K562 (cell line): ENCODE measurements at regions not wholly inside any gene's neighbourhood (a gene's known extent, or its start where the extent isn't known, plus 50 kb on each side); places are given as distances from the start of the nearest gene placed in this dataset.

ENCODE experiments used
- CREB3 ChIP-seq: fragments of 450-650 bp; conservative IDR thresholded peaks from 2 replicates; pipeline ENCODE4 v1.6.1; 2016; ENCODE audit warnings: missing genetic modification characterization, low read depth, mild to moderate bottlenecking, missing compliant biosample characterization, moderate library complexity
- FOXM1 ChIP-seq, 2 experiments: fragments of 450-650 bp in 1 of 2; sonication (generic) in 1 of 2; formaldehyde crosslinking in 1 of 2; IDR thresholded peaks; 2 replicates each; pipeline versions ENCODE4 v1.6.1 to v1.9.0; 2017 to 2022; ENCODE audit warnings: low read depth in 2 of 2, mild to moderate bottlenecking in 2 of 2, missing genetic modification reagents in 1 of 2, moderate library complexity in 1 of 2
- JUNB ChIP-seq: fragments of 450-650 bp; formaldehyde crosslinking; conservative IDR thresholded peaks from 2 replicates; pipeline ENCODE4 v1.4.0; 2020; ENCODE audit warnings: mild to moderate bottlenecking
- RBM17 ChIP-seq: fragments of 200-400 bp; formaldehyde crosslinking; IDR thresholded peaks from 2 replicates; pipeline ENCODE4 v1.6.1; 2017; ENCODE audit warnings: low read depth, mild to moderate bottlenecking, low read length, borderline replicate concordance
- SMARCE1 ChIP-seq: fragments of 450-650 bp; IDR thresholded peaks from 2 replicates; pipeline ENCODE4 v1.7.1; 2016; ENCODE audit warnings: mild to moderate bottlenecking
- VEZF1 ChIP-seq: fragments of 200-800 bp; sonication (Bioruptor generic); IDR thresholded peaks from 2 replicates; pipeline ENCODE4 v1.6.1; 2017; ENCODE audit warnings: missing genetic modification characterization, missing compliant biosample characterization
- XRCC5 ChIP-seq: fragments of 200-400 bp; formaldehyde crosslinking; IDR thresholded peaks from 2 replicates; pipeline ENCODE4 v1.6.1; 2017; ENCODE audit warnings: low read depth, mild to moderate bottlenecking, low read length
- ZSCAN29 ChIP-seq: fragments of 450-650 bp; IDR thresholded peaks from 2 replicates; pipeline ENCODE4 v1.6.1; 2017
- TF ChIP-seq, protein P1 (sequence below): fragments of 450-650 bp; IDR thresholded peaks from 2 replicates; pipeline ENCODE4 v1.6.1; 2016; ENCODE audit warnings: borderline replicate concordance
- TF ChIP-seq, protein P2 (sequence below): fragments of 250-450 bp; sonication (Bioruptor Pico); IDR thresholded peaks from 2 replicates; pipeline ENCODE4 v1.5.0; 2021

GRCh38 chr4:153076861-153077260 lies 127.4 kb upstream of the TRIM2 start (continued):
- TF ChIP-seq, protein P1, sequence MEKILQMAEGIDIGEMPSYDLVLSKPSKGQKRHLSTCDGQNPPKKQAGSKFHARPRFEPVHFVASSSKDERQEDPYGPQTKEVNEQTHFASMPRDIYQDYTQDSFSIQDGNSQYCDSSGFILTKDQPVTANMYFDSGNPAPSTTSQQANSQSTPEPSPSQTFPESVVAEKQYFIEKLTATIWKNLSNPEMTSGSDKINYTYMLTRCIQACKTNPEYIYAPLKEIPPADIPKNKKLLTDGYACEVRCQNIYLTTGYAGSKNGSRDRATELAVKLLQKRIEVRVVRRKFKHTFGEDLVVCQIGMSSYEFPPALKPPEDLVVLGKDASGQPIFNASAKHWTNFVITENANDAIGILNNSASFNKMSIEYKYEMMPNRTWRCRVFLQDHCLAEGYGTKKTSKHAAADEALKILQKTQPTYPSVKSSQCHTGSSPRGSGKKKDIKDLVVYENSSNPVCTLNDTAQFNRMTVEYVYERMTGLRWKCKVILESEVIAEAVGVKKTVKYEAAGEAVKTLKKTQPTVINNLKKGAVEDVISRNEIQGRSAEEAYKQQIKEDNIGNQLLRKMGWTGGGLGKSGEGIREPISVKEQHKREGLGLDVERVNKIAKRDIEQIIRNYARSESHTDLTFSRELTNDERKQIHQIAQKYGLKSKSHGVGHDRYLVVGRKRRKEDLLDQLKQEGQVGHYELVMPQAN: no peak
- TF ChIP-seq CREB3 (tag): no peak
- no peak for TF ChIP-seq RBM17
- TF ChIP-seq, protein P2, sequence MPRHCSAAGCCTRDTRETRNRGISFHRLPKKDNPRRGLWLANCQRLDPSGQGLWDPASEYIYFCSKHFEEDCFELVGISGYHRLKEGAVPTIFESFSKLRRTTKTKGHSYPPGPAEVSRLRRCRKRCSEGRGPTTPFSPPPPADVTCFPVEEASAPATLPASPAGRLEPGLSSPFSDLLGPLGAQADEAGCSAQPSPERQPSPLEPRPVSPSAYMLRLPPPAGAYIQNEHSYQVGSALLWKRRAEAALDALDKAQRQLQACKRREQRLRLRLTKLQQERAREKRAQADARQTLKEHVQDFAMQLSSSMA: no peak
- no peak for TF ChIP-seq JUNB
- TF ChIP-seq SMARCE1: no peak
- TF ChIP-seq FOXM1 (IDR thresholded peaks at IDR 0.05; ENCODE audit: low read depth): no peak
- TF ChIP-seq FOXM1 (CRISPR knock-in tag; IDR thresholded peaks at IDR 0.05; ENCODE audit: low read depth): no peak
- TF ChIP-seq ZSCAN29: no peak
- no peak for TF ChIP-seq VEZF1 (CRISPR knock-in tag)
- no peak for TF ChIP-seq XRCC5
